ENCODE measurements at regions not wholly inside any gene's neighbourhood (a gene's known extent, or its start where the extent isn't known, plus 50 kb on each side); places are given as distances from the start of the nearest gene placed in this dataset.
"Not testable (repeated sequence)": the region's sequence is repeated elsewhere in the genome, so short reads cannot be mapped to it uniquely, and the experiment has no call there.

DNA sequence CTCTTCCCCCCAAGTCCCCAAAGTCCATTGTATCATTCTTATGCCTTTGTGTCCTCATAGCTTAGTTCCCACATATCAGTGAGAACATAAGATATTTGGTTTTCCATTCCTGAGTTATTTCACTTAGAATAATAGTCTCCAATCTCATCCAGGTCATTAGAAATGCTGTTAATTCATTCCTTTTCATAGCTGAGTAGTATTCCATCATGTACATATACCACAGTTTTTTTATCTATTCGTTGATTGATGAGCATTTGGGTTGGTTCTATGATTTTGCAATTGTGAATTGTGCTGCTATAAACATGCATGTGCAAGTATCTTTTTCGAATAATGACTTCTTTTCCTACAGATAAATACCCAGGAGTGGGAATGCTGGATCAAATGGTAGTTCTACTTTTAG, 359.6 kb downstream of the ADAMTS20 start:
- not testable (repeated sequence) for H2AFZ ChIP-seq; H3K4me1 ChIP-seq (ENCODE audit: insufficient read depth); DNase-seq (ENCODE audit: low spot score); H3K79me2 ChIP-seq; H3K4me3 ChIP-seq; H3K27ac ChIP-seq; H3K9me3 ChIP-seq (ENCODE audit: low read depth); H3K36me3 ChIP-seq (replicated peaks; ENCODE audit: insufficient read depth, low read depth); H3K4me2 ChIP-seq; H3K27me3 ChIP-seq; H4K20me1 ChIP-seq (ENCODE audit: insufficient read depth, poor library complexity, severe bottlenecking); H3K9me2 ChIP-seq (replicated peaks; ENCODE audit: insufficient read depth)
- 98% methylated on average over 2 of the region's 2 CpGs for WGBS (ENCODE audit: low lambda C conversion rate, missing lambda C conversion rate)

- H3K27ac ChIP-seq = peak overlapping the region; percentile 28
- WGBS (ENCODE audit: low lambda C conversion rate, missing lambda C conversion rate) = 66% methylated on average over 4 of the region's 4 CpGs
- no peak overlapping the region for H3K4me2 ChIP-seq
- no peaks in the 10 kb centered on the region for H3K79me2 ChIP-seq
- H3K4me1 ChIP-seq (ENCODE audit: insufficient read depth) = no peaks in the 10 kb centered on the region
- no peaks in the 10 kb centered on the region for H3K36me3 ChIP-seq (replicated peaks; ENCODE audit: insufficient read depth, low read depth)
- no peaks in the 10 kb centered on the region for H3K9me3 ChIP-seq (ENCODE audit: low read depth)
- H2AFZ ChIP-seq = no peak overlapping the region
- TF ChIP-seq, protein P1, sequence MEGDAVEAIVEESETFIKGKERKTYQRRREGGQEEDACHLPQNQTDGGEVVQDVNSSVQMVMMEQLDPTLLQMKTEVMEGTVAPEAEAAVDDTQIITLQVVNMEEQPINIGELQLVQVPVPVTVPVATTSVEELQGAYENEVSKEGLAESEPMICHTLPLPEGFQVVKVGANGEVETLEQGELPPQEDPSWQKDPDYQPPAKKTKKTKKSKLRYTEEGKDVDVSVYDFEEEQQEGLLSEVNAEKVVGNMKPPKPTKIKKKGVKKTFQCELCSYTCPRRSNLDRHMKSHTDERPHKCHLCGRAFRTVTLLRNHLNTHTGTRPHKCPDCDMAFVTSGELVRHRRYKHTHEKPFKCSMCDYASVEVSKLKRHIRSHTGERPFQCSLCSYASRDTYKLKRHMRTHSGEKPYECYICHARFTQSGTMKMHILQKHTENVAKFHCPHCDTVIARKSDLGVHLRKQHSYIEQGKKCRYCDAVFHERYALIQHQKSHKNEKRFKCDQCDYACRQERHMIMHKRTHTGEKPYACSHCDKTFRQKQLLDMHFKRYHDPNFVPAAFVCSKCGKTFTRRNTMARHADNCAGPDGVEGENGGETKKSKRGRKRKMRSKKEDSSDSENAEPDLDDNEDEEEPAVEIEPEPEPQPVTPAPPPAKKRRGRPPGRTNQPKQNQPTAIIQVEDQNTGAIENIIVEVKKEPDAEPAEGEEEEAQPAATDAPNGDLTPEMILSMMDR (IDR thresholded peaks at IDR 0.05; ENCODE audit: poor library complexity) = no peak
- no peak for TF ChIP-seq EZH2phosphoT487 (IDR thresholded peaks at IDR 0.05; ENCODE audit: low read depth, severe bottlenecking, unreplicated experiment)
- no peak for TF ChIP-seq EZH2 (IDR thresholded peaks at IDR 0.05; ENCODE audit: borderline replicate concordance)
- H3K9me2 ChIP-seq (replicated peaks; ENCODE audit: insufficient read depth) = no peaks in the 10 kb centered on the region
- no peaks in the 10 kb centered on the region for H4K20me1 ChIP-seq (ENCODE audit: insufficient read depth, poor library complexity, severe bottlenecking)
- no peak for DNase-seq (ENCODE audit: low spot score)
- H3K4me3 ChIP-seq = no peak overlapping the region
- no peaks in the 10 kb centered on the region for H3K27me3 ChIP-seq
These were observed 371.8 kb downstream of the ADAMTS20 start for GRCh38 chr12:43180242-43180641.

DNA sequence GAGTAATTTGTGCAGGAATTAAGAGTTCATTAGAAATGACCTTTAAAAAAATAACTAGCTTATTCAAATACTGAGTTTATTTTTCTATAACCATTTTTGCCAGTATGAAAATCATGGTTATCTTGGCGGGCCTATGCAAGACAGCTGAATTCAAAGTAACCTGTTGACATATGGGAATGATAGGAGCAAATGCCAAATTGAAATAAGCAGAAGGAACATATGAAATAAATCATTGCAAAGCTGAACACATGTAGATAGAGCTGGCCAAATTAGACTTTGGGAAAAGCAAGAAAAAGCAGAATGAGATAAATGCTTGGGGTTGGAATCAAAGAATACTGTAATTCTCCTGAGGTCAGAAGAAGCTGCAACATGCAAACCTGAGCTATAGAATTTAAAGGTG, 372.5 kb downstream of the ADAMTS20 start:
- H3K9me2 ChIP-seq (replicated peaks; ENCODE audit: insufficient read depth) = no peaks in the 10 kb centered on the region
- TF ChIP-seq, protein P1 (IDR thresholded peaks at IDR 0.05; ENCODE audit: poor library complexity) = no peak
- TF ChIP-seq EZH2 (IDR thresholded peaks at IDR 0.05; ENCODE audit: borderline replicate concordance) (no peak), EZH2phosphoT487 (IDR thresholded peaks at IDR 0.05; ENCODE audit: low read depth, severe bottlenecking, unreplicated experiment) (no peak)

DNA sequence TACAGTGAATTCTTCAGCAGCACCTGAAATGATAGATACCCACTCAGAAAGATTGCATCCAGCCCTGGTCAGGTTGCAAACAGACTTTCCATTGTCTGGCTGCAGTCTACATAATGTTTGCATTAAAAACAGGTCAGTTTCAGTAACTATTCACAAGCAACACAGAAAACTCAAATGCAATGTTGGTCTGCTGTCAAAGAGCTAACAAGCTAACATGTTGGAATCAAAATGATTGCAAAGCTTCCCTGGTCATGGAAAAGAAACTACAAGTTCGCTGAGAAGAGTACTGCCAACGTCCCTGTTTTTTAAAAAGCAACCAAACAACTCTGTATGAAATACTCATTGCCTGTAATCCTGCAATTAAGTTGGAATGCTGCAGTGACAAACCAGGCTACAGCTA, 374.7 kb downstream of the ADAMTS20 start:
- DNase-seq (ENCODE audit: low spot score) = no peak
- no peaks in the 10 kb centered on the region for H4K20me1 ChIP-seq (ENCODE audit: insufficient read depth, poor library complexity, severe bottlenecking)
- TF ChIP-seq EZH2phosphoT487 (IDR thresholded peaks at IDR 0.05; ENCODE audit: low read depth, severe bottlenecking, unreplicated experiment) (no peak), EZH2 (IDR thresholded peaks at IDR 0.05; ENCODE audit: borderline replicate concordance) (no peak)
- TF ChIP-seq, protein P1 (IDR thresholded peaks at IDR 0.05; ENCODE audit: poor library complexity) = no peak
- no peaks in the 10 kb centered on the region for H3K9me2 ChIP-seq (replicated peaks; ENCODE audit: insufficient read depth)
- H3K27me3 ChIP-seq = no peaks in the 10 kb centered on the region
- 74% methylated on average over 2 of the region's 2 CpGs for WGBS (ENCODE audit: low lambda C conversion rate, missing lambda C conversion rate)
- H3K4me1 ChIP-seq (ENCODE audit: insufficient read depth) = no peaks in the 10 kb centered on the region
- H3K4me3 ChIP-seq = no peak overlapping the region
- H2AFZ ChIP-seq = no peak overlapping the region
- H3K9me3 ChIP-seq (ENCODE audit: low read depth) = no peaks in the 10 kb centered on the region
- H3K27ac ChIP-seq = peak overlapping the region; percentile 46
- no peaks in the 10 kb centered on the region for H3K36me3 ChIP-seq (replicated peaks; ENCODE audit: insufficient read depth, low read depth)
- no peaks in the 10 kb centered on the region for H3K79me2 ChIP-seq
- H3K4me2 ChIP-seq = no peak overlapping the region

More for the DNA sequence above, 372.5 kb downstream of the ADAMTS20 start:
- Histone ChIP-seq H3K4me3 (no peak overlapping the region), H3K27me3 (no peaks in the 10 kb centered on the region), H2AFZ (no peak overlapping the region), H3K4me2 (no peak overlapping the region), H3K79me2 (no peaks in the 10 kb centered on the region), H4K20me1 (ENCODE audit: insufficient read depth, poor library complexity, severe bottlenecking) (no peaks in the 10 kb centered on the region), H3K27ac (peak overlapping the region; percentile 55), H3K36me3 (replicated peaks; ENCODE audit: insufficient read depth, low read depth) (no peaks in the 10 kb centered on the region), H3K4me1 (ENCODE audit: insufficient read depth) (no peaks in the 10 kb centered on the region), H3K9me3 (ENCODE audit: low read depth) (no peaks in the 10 kb centered on the region)
- WGBS (ENCODE audit: low lambda C conversion rate, missing lambda C conversion rate) = 72% methylated on average over 1 of the region's 1 CpG
- no peak for DNase-seq (ENCODE audit: low spot score)
